ENCODE measurements at regions not wholly inside any gene's neighbourhood (a gene's known extent, or its start where the extent isn't known, plus 50 kb on each side); places are given as distances from the start of the nearest gene placed in this dataset.
A peak's percentile ranks its signal among the peaks of the same experiment; 100 is the strongest.

DNA sequence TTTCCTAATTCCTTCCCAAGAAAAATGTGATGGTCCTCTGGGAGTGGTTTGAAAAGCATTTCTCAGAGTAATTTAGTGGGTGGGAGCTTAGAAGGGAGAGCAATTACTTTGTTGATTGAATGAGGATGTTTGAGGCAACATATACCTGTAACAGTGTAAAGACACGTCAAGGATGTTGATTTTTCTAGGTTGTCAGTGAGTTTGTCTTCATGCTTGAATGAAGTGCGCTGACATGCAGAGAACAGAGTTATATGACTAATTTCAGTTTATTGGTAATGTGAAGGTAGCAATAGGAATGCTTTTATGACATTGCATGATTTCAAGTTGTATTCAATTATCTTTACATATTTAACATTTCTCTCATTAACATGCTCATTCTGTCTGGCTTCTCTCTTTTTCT, 286.9 kb downstream of the NFKBIZ start:
- H3K36me3 Mint-ChIP-seq = no peaks in the 10 kb centered on the region
- H3K27me3 ChIP-seq (ENCODE audit: control insufficient read depth, insufficient read depth, low read length) = peaks cover 5% of the 10 kb centered on the region
- ATAC-seq (ENCODE audit: low read depth in 2 of 2) = no peak
- H3K4me3 ChIP-seq (ENCODE audit: low read depth, low read length) = no peak overlapping the region
- H3K4me3 Mint-ChIP-seq = no peak overlapping the region
- H3K4me1 Mint-ChIP-seq = peaks cover 0 to 12% (median 3%) of the 10 kb centered on the region in 4 donors
- H3K36me3 ChIP-seq (ENCODE audit: control insufficient read depth, insufficient read depth, low read length) = no peaks in the 10 kb centered on the region
- no peak overlapping the region for H3K27ac Mint-ChIP-seq
- no peak for DNase-seq
- H3K9me3 ChIP-seq (ENCODE audit: control insufficient read depth in 2 of 2, low read length in 2 of 2) = no peaks in the 10 kb centered on the region
- H3K27me3 Mint-ChIP-seq = peaks cover 15% of the 10 kb centered on the region
- H3K27ac ChIP-seq (ENCODE audit: insufficient read depth, low read length, poor library complexity, severe bottlenecking) = no peak overlapping the region
- peaks cover 0 to 4% (median 0%) of the 10 kb centered on the region in 7 donors for H3K9me3 Mint-ChIP-seq
- no peaks in the 10 kb centered on the region for H3K4me1 ChIP-seq (ENCODE audit: control insufficient read depth, insufficient read depth, low read length, poor library complexity, severe bottlenecking)

DNA sequence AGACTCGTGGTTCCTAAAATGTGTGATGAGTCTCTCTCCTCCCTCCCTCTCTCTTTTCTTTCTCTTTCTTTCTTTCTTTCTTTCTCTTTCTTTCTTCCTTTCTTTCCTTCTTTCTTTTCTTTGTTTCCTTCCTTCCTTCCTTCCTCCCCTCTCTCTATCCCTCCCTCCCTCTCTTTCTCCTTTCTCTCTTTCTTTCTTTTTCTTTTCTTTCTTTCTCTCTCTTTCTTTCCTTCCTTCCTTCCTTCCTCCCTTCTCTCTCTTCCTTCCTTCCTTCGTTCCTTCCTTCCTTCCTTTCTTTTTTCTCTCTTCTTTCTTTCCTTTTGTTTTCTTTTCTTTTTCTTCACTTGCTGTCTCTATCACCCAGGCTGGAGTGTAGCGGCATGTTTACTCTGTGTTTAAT, 290.8 kb downstream of the NFKBIZ start:
- no peak overlapping the region for H3K27ac Mint-ChIP-seq
- H3K27me3 Mint-ChIP-seq = peaks cover 11% of the 10 kb centered on the region

DNA sequence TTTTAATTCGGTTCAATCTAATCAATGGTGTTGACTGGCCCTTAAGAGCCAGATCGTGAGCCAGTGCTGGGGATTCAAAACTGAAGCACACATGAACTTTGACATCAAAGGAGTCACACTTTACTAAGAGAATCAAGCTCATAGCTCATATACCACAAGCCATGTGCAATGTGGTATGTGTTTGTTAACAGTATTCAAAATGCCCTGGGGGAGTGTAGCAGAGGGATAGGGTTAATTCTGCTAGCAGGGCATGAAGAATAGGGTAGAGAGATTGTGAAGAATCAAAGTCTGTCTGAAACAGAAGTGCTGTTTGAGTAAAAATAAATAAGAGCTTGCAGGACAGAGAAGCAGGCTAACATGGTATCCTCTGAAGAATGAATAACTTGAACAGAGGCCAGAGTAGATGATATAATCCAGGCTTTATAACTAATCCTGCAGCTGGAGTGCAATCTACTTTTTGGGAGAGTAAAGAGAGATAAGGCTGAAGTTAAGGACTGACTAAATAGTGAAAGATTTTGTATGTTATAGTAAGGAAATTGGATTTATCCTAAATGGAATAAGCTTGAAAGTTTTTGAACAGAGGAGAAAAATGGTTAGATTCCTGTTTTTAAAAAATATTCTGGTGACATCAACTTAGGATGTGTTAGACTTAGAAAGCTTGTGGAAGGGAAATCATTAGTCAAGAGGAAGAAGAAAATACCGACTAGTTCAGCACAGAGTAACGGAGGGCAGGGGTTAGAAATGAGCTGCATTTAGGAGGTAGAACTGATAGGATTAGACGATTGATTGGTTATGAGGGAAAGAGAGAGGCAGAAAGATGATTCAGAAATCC, 292.0 kb downstream of the NFKBIZ start:
- ATAC-seq (ENCODE audit: low read depth in 2 of 2) = no peak
- no peaks in the 10 kb centered on the region for H3K9me3 ChIP-seq (ENCODE audit: control insufficient read depth in 2 of 2, low read length in 2 of 2)
- H3K27ac Mint-ChIP-seq = peak overlapping the region in 1 of 3 donors; percentile 80

More for the DNA sequence above, 290.8 kb downstream of the NFKBIZ start:
- no peaks in the 10 kb centered on the region for H3K36me3 ChIP-seq (ENCODE audit: control insufficient read depth, insufficient read depth, low read length)
- DNase-seq (no peak), ATAC-seq (ENCODE audit: low read depth in 2 of 2) (no peak)
- H3K4me3 ChIP-seq (ENCODE audit: low read depth, low read length) = no peak overlapping the region
- peaks cover 5% of the 10 kb centered on the region for H3K27me3 ChIP-seq (ENCODE audit: control insufficient read depth, insufficient read depth, low read length)
- Mint-ChIP-seq H3K36me3 (no peaks in the 10 kb centered on the region), H3K4me1 (peaks cover 0 to 8% (median 2%) of the 10 kb centered on the region in 4 donors), H3K9me3 (peaks cover 0 to 4% (median 0%) of the 10 kb centered on the region in 7 donors), H3K4me3 (no peak overlapping the region)
- H3K9me3 ChIP-seq (ENCODE audit: control insufficient read depth in 2 of 2, low read length in 2 of 2) = no peaks in the 10 kb centered on the region
- H3K27ac ChIP-seq (ENCODE audit: insufficient read depth, low read length, poor library complexity, severe bottlenecking) = no peak overlapping the region
- no peaks in the 10 kb centered on the region for H3K4me1 ChIP-seq (ENCODE audit: control insufficient read depth, insufficient read depth, low read length, poor library complexity, severe bottlenecking)

DNA sequence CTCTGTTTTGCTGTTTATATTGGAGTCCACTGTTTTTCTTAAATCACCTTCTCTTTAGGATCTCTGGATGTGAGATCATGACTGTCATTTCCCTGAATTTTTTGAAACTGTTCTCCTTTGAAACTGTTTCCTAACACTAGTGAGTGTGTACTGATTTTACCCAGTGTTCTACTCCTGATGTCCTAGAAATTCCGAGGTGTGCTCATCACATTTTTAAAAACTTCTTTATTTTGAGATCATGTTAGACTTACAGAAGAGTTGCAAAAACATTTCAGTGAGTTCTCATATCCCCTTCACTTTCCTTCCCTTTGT, 292.6 kb downstream of the NFKBIZ start:
- H3K9me3 Mint-ChIP-seq = peaks cover 0 to 7% (median 0%) of the 10 kb centered on the region in 7 donors
- peaks cover 4% of the 10 kb centered on the region for H3K27me3 Mint-ChIP-seq
- peaks cover 0 to 4% (median 0%) of the 10 kb centered on the region in 4 donors for H3K4me1 Mint-ChIP-seq
- Histone ChIP-seq H3K9me3 (ENCODE audit: control insufficient read depth in 2 of 2, low read length in 2 of 2) (no peaks in the 10 kb centered on the region), H3K27me3 (ENCODE audit: control insufficient read depth, insufficient read depth, low read length) (peaks cover 5% of the 10 kb centered on the region), H3K4me1 (ENCODE audit: control insufficient read depth, insufficient read depth, low read length, poor library complexity, severe bottlenecking) (no peaks in the 10 kb centered on the region), H3K4me3 (ENCODE audit: low read depth, low read length) (no peak overlapping the region), H3K36me3 (ENCODE audit: control insufficient read depth, insufficient read depth, low read length) (no peaks in the 10 kb centered on the region), H3K27ac (ENCODE audit: insufficient read depth, low read length, poor library complexity, severe bottlenecking) (no peak overlapping the region)
- DNase-seq (no peak), ATAC-seq (ENCODE audit: low read depth in 2 of 2) (no peak)
- peak overlapping the region in 1 of 3 donors; percentile 80 for H3K27ac Mint-ChIP-seq
- H3K36me3 Mint-ChIP-seq = no peaks in the 10 kb centered on the region
- no peak overlapping the region for H3K4me3 Mint-ChIP-seq

More for the DNA sequence above, 292.0 kb downstream of the NFKBIZ start:
- H3K4me3 Mint-ChIP-seq = no peak overlapping the region
- Histone ChIP-seq H3K4me1 (ENCODE audit: control insufficient read depth, insufficient read depth, low read length, poor library complexity, severe bottlenecking) (no peaks in the 10 kb centered on the region), H3K4me3 (ENCODE audit: low read depth, low read length) (no peak overlapping the region), H3K27ac (ENCODE audit: insufficient read depth, low read length, poor library complexity, severe bottlenecking) (no peak overlapping the region), H3K27me3 (ENCODE audit: control insufficient read depth, insufficient read depth, low read length) (peaks cover 5% of the 10 kb centered on the region), H3K36me3 (ENCODE audit: control insufficient read depth, insufficient read depth, low read length) (no peaks in the 10 kb centered on the region)
- peaks cover 0 to 5% (median 0%) of the 10 kb centered on the region in 7 donors for H3K9me3 Mint-ChIP-seq
- H3K27me3 Mint-ChIP-seq = peaks cover 4% of the 10 kb centered on the region
- no peaks in the 10 kb centered on the region for H3K36me3 Mint-ChIP-seq
- no peak for DNase-seq
- H3K4me1 Mint-ChIP-seq = peaks cover 0 to 4% (median 0%) of the 10 kb centered on the region in 4 donors

DNA sequence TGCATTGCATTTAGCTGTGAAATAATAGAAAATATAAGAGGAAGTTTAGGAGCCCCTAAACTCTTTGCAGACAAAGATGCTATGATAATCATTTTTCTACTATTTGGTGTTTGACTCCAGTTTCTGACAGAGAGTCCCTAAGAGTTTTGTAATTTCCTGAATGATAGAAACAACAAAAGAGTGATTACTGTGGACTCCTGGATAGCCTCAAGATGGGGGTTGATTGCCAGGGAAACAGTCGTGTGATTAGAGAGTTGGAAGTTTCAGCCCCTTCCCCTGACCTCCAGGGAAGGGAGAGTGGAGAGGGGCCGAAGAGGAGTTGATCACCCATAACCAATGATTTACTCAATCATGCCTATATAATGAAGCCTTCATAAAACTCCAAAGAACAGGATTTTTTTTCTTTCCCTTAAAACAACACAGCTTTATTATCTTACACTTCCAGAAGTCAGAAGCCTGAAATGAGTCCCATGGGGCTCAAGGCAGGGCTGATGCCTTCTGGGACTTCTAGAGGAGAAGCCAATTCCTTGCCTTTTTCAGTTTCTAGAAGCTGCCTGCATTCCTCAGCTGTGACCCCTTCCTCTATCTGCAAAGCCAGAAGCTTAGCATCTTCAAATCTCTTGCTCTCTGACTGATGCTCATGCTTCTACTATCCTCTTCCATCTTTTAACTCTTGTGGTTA, 292.3 kb upstream of the ZPLD1 start:
- Histone ChIP-seq H3K27ac (ENCODE audit: insufficient read depth, low read length, poor library complexity, severe bottlenecking) (no peak overlapping the region), H3K27me3 (ENCODE audit: control insufficient read depth, insufficient read depth, low read length) (peaks cover 4% of the 10 kb centered on the region), H3K36me3 (ENCODE audit: control insufficient read depth, insufficient read depth, low read length) (no peaks in the 10 kb centered on the region), H3K4me1 (ENCODE audit: control insufficient read depth, insufficient read depth, low read length, poor library complexity, severe bottlenecking) (no peaks in the 10 kb centered on the region), H3K4me3 (ENCODE audit: low read depth, low read length) (no peak overlapping the region), H3K9me3 (ENCODE audit: control insufficient read depth in 2 of 2, low read length in 2 of 2) (no peaks in the 10 kb centered on the region)
- H3K9me3 Mint-ChIP-seq = peaks cover 0 to 4% (median 0%) of the 10 kb centered on the region in 7 donors
- DNase-seq (no peak), ATAC-seq (ENCODE audit: low read depth in 2 of 2) (no peak)
- no peaks in the 10 kb centered on the region for H3K27me3 Mint-ChIP-seq
- peaks cover 0 to 4% (median 0%) of the 10 kb centered on the region in 4 donors for H3K4me1 Mint-ChIP-seq
- H3K4me3 Mint-ChIP-seq = no peak overlapping the region
- no peaks in the 10 kb centered on the region for H3K36me3 Mint-ChIP-seq
- H3K27ac Mint-ChIP-seq = peak overlapping the region in 2 of 3 donors; percentile 29 to 76

DNA sequence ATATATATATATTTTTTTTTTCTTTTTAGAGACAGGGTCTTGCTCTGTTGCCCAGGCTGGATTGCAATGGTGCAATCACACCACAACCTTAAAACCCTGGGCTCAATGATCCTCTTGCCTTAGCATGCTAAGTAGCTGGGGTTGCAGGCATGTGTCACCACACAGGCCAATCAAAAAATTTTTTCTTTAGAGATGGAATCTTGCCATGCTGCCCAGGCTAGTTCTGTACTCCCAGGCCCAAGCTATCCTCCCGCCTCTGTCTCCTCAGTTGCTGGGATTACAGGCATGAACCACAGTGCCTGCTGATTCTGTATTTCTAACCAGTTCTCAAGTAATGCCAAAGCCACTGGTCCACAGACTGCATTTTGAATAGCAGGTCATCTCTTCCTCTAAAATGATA, 291.3 kb upstream of the ZPLD1 start:
- Histone ChIP-seq H3K27ac (ENCODE audit: insufficient read depth, low read length, poor library complexity, severe bottlenecking) (no peak overlapping the region), H3K4me3 (ENCODE audit: low read depth, low read length) (no peak overlapping the region), H3K36me3 (ENCODE audit: control insufficient read depth, insufficient read depth, low read length) (no peaks in the 10 kb centered on the region), H3K27me3 (ENCODE audit: control insufficient read depth, insufficient read depth, low read length) (peaks cover 2% of the 10 kb centered on the region), H3K9me3 (ENCODE audit: control insufficient read depth in 2 of 2, low read length in 2 of 2) (no peaks in the 10 kb centered on the region), H3K4me1 (ENCODE audit: control insufficient read depth, insufficient read depth, low read length, poor library complexity, severe bottlenecking) (no peaks in the 10 kb centered on the region)
- DNase-seq (no peak), ATAC-seq (ENCODE audit: low read depth in 2 of 2) (no peak)
- Mint-ChIP-seq H3K4me3 (no peak overlapping the region), H3K27ac (peak overlapping the region in 2 of 3 donors; percentile 27 to 33), H3K27me3 (no peaks in the 10 kb centered on the region), H3K36me3 (no peaks in the 10 kb centered on the region), H3K9me3 (peaks cover 0 to 4% (median 0%) of the 10 kb centered on the region in 7 donors), H3K4me1 (peaks cover 0 to 4% (median 0%) of the 10 kb centered on the region in 4 donors)

DNA sequence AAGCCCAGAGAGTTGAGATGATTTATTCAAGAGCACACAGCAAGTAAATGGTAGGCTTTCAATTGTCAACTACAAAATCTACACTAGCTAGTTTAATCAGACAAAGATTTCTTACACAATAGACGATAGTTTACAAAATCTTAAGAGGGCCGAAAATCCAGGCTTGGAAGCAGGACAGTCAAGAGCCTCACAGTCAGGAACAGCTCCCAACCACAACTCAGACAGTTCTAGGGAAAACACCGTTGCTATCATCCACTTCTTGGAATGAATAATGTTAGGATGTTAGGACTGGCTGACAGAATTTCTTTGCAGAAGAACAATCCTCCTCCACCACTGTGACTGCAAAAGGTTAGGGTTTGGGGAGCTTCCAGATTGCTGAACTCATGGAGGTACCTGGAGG, 290.8 kb upstream of the ZPLD1 start:
- Histone ChIP-seq H3K36me3 (ENCODE audit: control insufficient read depth, insufficient read depth, low read length) (no peaks in the 10 kb centered on the region), H3K27ac (ENCODE audit: insufficient read depth, low read length, poor library complexity, severe bottlenecking) (no peak overlapping the region), H3K4me1 (ENCODE audit: control insufficient read depth, insufficient read depth, low read length, poor library complexity, severe bottlenecking) (no peaks in the 10 kb centered on the region), H3K9me3 (ENCODE audit: control insufficient read depth in 2 of 2, low read length in 2 of 2) (no peaks in the 10 kb centered on the region), H3K4me3 (ENCODE audit: low read depth, low read length) (no peak overlapping the region), H3K27me3 (ENCODE audit: control insufficient read depth, insufficient read depth, low read length) (peaks cover 2% of the 10 kb centered on the region)
- H3K9me3 Mint-ChIP-seq = peaks cover 0 to 4% (median 0%) of the 10 kb centered on the region in 7 donors
- H3K4me3 Mint-ChIP-seq = no peak overlapping the region
- H3K36me3 Mint-ChIP-seq = no peaks in the 10 kb centered on the region
- no peaks in the 10 kb centered on the region for H3K27me3 Mint-ChIP-seq
- no peak overlapping the region for H3K27ac Mint-ChIP-seq
- H3K4me1 Mint-ChIP-seq = peaks cover 0 to 4% (median 0%) of the 10 kb centered on the region in 4 donors
- ATAC-seq (ENCODE audit: low read depth in 2 of 2) = no peak
- no peak for DNase-seq
